ENCODE measurements at regions not wholly inside any gene's neighbourhood (a gene's known extent, or its start where the extent isn't known, plus 50 kb on each side); places are given as distances from the start of the nearest gene placed in this dataset.

DNA sequence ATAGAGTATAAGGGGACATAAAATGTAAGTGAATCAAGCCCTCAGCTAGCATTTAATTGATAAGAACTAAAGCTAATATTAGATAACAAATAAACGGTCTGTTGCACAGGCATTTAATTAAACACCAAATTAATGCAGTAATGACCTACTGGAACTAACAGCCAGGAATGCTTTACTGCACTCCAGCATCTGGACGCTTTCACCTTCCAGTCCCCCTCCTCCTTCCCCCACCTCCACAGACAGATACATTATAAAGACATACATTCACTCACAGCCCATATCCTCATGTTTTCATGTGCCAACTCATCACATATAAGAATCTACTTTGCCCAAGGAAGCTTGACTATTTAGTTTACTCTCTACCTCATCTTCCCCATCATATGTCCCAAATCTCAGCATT lies 337.4 kb upstream of the PIK3C3 start:
- DNase-seq = no peak

DNA sequence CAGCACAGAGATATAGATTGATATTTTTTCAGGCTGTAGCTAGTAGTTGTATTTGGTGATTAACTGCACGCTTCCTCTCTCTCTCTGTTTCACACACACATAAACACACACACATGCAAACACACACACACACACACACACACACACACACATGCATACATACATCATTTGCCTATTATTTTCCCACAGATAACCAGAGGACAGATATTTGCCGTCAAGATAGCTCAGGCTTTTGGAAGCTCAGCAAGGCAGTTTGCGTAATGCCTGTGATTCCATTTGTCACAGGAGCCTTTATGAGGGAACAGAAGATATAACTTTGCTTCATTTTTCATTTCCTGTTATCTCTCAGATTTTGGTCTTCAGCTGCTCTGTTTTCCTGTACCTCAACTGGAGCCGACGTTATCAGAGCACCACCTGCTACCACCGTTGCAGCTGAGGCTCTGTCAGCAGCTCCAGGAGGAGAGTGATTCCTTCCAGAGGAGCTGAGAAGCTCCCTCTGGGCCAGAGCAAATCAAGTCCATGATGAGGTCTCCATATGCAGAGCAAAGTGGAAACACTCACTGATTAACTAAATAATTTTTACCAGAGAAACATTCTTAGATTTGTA lies 341.9 kb upstream of the PIK3C3 start:
- DNase-seq = no peak

GRCh38 chr18:41604964-41605363 lies 350.1 kb upstream of the PIK3C3 start:
- no peak for DNase-seq

GRCh38 chr18:41602034-41602433 lies 353.0 kb upstream of the PIK3C3 start:
- DNase-seq = no peak

DNA sequence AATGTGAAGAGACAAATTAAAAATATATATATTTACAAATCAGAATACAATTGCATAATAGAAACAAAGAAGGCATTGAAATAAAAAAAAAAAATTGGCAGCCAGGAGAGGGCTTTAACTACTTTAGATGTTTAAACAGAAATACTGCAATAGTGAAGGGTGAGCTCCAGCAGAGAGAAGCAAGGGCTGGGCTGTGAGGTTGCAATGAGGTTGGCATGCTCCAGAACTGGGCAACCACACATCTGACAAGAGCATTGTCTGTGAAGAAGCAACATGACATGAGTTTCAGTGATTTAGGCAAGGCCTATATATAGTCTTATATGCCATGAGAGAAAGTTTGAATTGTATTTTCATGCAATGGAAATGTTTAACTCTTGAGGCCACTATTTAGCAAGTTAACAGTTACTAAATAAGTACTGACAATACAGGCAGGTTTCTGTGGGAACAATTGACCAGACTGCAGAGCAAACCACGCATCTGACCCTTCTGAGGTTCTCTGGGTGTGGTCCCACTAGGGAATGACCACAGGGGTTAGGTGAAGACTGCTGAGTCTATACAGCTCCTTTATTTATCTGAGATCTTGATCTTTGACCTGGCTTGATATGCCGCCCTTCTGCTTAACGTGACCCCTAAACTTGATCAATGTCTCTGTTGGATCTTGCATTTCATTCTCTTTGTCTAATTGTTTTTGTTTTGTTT lies 354.2 kb upstream of the PIK3C3 start:
- DNase-seq = no peak

DNA sequence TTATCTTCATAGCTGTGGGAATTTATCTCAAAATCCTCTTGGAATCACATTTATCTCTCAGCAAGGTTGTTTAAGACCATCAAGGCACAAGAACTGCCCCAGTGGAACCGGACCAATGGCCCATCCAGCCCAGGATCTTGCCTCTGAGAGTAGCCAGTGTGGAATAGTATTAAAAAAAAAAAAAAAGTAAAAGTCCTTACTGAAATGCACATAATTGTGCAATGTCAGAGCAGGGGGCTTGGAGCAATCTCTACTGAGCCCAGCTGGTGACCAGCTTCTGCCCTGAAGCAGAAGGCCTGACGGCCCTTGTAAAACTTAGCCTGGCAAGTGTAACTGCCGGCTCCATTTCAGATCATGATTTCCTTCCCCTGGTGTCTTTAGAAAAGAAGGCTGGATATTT lies 355.6 kb upstream of the PIK3C3 start:
- DNase-seq = no peak

DNA sequence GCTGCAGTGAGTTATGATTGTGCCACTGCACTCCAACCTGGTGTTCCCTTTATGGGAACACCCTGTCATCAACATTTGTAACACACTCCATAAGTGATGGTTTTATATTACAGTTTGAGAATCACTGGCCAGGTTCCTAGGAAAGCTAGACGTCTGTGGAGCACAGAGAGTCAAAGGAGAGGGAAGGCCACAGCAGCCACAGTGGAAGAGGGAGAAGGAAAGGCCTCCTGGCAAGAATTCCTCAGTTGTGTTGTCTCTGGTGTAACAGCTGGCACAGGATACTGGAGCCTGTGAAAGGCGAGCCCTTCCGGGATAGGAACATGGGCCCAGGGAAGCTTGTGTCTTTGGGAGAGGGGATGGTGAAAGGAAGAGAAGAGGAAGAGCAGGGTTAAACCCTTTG lies 360.5 kb upstream of the PIK3C3 start:
- no peak for DNase-seq

GRCh38 chr18:41593171-41593675 lies 361.8 kb upstream of the PIK3C3 start:
- DNase-seq = no peak

- DNase-seq = no peak
Observed at GRCh38 chr18:41587976-41588375, 367.1 kb upstream of the PIK3C3 start.

- no peak for DNase-seq
Observed at GRCh38 chr18:41585512-41585911, 369.5 kb upstream of the PIK3C3 start.

DNA sequence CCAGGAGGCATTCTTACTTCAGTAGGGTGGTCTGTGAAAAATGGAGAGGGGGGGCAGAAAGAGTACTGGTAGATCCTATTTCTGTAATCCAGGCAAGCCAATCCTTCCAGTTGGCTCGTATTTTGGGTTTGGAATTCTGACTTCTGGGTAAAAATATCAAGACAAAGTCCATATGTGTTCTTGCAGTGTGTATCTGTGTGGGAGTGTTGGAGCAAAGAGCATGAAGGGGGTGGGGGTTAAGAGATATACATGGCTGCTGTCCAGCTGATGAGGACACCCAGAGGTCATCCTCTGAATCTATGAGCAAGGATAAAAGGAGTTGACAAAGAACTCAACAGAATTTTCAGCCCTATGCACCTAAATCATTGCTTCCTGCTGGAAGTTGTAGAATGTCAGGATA lies 375.8 kb upstream of the PIK3C3 start:
- DNase-seq = no peak

DNA sequence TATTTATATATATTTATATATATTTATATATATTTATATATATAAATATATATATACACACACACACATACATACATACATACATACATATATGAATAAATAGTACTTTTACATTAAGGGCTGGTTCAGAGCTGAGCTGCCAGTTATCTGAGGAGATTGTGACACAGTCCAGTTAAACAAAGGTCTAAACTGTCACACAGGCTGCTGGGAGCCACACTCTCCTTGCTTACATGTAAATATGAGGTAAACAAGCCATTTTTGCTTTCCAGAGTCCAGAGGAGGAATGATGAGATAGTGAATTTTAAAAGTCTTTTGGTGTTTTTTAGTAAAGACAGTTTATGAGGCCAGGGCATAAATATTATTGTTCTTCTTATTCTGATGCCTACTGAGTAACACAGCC lies 377.5 kb upstream of the PIK3C3 start:
- no peak for DNase-seq

DNA sequence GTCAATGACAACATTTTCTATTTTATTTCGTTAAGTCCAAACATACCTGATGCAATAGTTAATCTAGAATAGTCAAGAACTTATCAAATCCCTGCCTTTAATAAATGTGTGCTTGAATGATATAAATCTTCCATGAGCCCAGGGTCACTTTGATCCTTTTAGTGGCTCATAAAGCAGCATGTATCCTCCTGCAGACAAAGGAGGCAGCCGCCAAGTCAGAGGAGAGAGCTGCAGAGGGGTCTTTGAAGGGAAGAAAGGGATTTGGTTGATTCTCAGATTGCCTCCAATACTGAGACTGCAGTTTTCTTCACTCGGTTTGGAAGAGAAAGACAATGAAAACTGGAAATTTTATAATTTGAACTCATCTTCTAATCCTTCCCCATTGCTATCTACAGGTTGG lies 378.4 kb upstream of the PIK3C3 start:
- DNase-seq = no peak

DNA sequence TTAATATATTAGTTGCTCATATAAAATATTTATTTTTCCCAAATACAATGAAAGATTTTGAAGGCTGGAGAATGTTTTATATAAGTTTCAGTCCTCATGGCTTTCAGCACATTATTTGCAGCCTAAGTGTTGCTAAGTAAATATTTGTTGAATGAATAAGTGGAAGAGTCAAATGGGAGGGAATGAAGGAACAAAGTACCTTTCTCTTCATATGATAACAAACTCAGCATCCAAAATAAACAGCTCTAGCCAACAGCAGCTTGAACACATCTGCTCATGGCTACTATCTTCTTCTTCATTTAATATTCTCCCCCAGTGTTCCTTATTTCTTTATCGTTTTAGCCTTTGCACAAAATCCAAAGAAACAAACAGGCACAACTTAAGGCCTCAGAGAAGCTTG lies 385.2 kb upstream of the PIK3C3 start:
- DNase-seq = no peak

DNA sequence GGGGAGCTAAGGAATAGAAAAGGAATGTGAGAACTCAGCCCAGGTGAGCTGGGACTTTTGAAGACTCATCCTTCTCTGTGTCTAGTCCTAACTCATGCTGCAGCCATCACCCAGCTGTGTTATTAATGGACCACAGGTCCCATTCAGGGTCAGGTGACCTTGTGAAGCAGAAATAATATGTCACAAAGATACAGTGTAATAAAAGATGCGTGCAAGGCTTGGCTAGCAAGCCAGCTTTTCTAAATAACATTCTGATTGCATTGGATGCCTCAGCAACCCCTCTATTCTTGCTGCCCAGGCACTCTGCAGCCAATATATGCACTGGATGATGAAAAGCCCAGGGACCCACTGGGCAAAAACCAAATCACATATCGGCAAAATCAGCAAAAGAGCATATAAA lies 393.1 kb upstream of the PIK3C3 start:
- DNase-seq = no peak

- DNase-seq = no peak
Observed at GRCh38 chr18:41558715-41559114, 396.3 kb upstream of the PIK3C3 start.

DNA sequence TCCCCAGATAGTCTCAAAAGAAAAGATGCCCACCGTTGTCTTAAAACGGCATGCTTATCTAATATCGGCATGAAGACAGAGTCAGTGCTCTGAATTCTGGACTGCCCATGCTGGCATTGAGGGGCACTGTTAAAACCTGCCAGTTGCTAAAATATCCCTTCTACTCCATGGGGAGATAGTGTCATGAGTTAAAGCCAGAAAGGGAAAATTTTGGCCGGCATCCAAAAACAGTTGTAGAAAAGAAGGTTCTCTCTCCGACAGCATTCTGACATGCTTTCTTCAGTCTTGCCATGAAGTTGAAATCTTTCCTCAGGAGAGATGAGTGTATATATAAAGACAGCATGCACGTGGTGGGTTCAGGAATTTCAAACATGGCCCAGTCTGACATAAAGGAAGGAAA lies 401.3 kb upstream of the PIK3C3 start:
- DNase-seq = no peak

DNA sequence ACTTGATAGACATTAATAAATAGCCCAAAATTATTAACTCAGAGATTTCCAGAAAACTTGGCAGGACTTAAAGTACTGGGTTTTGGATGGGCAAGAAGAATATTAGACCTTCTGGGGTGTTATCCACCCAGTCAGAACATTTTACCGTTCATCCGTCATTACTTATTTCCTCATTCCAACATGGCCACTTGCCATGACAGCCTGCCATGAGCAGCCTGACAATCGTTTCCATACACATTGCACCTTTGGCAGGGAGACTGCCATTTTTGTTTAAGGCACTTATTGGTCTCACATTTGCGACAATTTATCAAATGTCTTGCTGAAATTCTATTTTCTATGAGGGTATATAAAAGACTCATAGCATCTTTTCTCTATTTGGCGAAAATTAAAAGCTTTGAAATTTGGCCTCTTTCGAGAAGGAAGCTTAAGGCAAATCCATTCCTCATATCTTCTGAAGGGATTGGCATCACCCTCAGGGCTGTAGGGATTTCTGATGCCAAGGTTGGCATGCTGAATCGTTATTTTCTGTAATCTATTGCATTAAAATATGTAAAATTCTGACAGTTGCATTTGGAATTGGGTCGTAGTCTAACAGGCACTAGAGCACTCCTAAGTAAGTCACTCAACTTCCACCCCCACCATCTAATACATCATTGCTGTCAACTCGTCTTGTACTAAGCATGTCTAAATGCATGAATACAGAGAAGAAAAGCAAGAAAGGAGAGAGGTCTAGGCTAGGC lies 406.3 kb upstream of the PIK3C3 start:
- DNase-seq = no peak

DNA sequence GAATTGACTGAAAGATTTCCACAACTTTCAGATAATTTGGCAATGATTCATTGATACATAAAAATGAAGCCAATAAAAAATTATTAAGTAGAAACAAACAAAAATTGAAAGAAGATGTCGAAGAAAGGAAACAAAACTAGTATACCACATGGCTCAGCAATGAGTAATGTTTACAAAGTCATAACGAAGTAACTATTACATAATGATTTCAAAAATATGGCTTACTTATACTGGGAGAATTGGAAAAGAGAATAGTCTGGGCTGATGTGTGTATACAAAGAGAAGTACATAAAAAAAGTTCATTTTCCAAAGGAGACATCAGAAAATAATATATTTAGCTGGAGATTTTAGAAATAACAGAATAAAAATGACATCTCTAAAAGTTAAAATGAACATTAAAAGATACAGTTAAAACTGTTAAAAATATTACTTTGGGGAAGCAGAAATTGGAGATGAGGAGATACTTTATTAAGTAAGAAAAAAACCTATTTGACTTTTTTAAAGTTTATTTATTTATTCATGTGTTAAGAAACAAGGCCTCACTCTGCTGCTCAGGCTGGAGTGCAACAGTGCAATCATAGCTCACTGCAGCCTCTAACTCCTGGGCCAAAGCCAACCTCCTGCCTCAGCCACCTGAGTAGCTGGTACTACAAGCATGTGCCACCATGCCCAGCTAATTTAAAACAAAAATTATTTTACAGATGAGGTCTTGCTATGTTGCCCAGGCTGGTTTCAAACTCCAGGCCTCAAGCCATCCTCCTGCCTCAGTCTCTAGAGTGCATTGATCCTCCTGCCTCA lies 409.7 kb upstream of the PIK3C3 start:
- no peak for DNase-seq

- no peak for DNase-seq
Observed at GRCh38 chr18:41543815-41544214, 411.2 kb upstream of the PIK3C3 start.

DNA sequence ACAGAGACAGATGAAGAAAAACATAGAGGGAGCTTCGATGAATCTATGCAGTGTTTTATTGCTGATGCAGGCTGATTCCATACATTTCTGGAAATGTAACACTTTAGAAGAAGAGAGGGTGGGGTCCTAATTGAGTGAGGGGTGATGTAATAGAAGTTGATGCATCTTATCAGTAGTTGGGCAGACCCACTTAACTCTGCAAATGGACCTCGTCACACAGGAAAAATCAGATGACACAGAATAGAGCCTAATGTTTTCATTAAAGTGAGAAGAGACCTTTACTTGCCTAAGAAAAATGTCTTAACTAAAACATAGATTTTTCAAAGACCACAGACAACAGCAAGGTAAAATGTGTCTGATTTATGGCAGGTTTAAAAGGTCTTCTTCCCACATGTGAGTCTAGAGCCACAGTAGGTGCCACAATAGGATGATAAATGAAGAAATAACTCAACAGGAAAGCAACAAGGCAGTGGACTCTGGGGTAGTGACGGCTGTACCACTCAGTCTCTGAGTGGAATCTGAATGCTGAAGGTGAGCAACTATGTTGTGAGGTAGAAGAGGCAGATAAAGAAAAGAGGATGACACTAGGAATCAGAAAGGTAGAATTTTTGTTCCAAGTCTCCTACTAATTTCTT lies 414.7 kb upstream of the PIK3C3 start:
- no peak for DNase-seq

- no peak for DNase-seq
Observed at GRCh38 chr18:41538751-41539150, 416.3 kb upstream of the PIK3C3 start.

GRCh38 chr18:41537666-41538065 lies 417.4 kb upstream of the PIK3C3 start:
- no peak for DNase-seq
